ENCODE measurements at regions not wholly inside any gene's neighbourhood (a gene's known extent, or its start where the extent isn't known, plus 50 kb on each side); places are given as distances from the start of the nearest gene placed in this dataset.
"Not testable (repeated sequence)": the region's sequence is repeated elsewhere in the genome, so short reads cannot be mapped to it uniquely, and the experiment has no call there.

DNA sequence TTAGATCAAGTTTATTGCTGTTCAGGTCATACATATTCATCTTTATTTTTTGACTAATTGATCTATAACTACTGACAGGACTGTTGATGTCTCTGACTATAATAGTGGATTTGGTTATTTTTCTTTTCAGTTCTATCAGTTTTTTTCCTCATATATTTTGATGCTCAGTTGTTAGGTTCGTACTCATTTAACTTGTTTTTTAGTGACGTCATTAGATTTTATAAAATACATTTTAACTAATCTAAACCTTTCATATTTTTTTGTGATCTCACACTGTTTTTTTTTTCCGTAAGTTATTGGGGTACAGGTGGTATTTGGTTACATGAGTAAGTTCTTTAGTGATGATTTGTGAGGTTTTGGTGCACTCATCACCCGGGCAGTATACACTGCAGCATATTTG lies 841.2 kb upstream of the FBXO33 start:
- no peak for DNase-seq (ENCODE audit: low read depth, low spot score)

DNA sequence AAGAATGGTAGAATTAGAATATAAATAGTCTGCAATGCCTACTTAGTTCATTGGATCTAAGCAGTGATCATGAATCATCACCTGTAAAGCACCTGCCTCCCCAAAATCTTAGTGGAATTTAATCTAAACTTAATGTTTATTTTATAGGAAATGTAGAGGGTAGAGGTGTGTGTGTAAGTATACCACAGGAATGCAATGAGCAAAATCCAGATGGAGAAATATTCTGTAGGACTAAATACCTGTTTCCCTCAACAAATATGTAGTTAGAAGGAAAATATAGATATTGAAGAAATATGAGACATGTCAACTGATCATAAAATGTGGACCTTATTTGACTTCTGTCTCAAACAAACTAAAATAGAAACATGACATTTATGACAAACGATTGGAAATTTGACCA lies 839.2 kb upstream of the FBXO33 start:
- DNase-seq (ENCODE audit: low read depth, low spot score), result no peak

DNA sequence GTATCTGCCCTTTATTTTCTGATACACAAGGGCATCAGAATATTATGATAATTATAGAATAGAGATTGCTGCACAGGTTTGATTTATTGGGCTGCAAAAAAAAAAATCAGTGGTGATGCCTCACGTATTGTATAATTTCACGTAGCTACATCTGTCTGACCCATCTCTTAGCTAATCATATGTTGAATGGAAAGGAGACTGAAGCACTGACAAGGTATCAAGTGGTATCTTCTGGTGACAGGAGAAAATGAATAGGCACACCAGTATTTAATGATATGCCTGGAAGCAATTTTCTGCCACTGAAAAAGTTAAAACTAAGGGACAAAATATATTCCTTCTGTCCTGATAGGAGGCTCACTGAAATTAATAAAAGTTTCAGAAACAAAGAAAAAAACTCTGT lies 837.2 kb upstream of the FBXO33 start:
- DNase-seq (ENCODE audit: low read depth, low spot score), result no peak

DNA sequence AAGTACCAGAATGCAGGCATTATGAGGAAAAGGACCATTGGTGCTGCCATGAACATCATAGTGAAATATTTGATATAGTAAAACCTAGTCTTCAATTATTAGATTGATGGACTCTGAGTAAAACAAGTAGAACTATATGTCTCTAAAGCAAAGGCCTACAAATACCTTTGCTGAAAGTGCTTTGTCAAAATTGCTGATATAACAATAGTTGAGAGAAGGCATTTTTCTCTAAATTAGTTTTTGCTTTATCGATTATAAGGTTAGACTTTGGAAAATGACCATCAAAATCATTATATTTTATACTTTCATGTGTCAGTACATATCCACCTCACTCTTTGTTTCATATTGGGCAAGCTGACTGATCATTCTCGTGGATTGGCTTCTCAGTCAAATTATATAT lies 836.0 kb upstream of the FBXO33 start:
- no peak for DNase-seq (ENCODE audit: low read depth, low spot score)

DNA sequence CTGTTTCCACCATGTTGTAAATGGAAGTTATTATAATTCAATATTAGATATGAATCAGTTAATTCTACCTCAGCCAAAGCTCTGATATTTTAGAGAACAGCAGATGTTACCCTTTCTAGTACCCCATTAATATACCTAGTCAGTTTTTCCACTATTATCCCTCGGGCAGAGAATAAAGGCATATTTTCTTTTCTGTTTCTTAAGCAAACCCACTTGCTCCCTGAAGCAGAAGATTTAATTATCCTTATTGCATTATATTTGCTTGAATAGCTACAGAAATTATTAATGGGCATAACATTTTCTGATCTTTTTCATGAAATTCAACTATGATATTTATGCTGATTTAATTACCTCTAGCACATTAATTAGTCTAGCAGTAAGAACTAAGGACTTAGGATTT lies 832.9 kb upstream of the FBXO33 start:
- no peak for DNase-seq (ENCODE audit: low read depth, low spot score)

DNA sequence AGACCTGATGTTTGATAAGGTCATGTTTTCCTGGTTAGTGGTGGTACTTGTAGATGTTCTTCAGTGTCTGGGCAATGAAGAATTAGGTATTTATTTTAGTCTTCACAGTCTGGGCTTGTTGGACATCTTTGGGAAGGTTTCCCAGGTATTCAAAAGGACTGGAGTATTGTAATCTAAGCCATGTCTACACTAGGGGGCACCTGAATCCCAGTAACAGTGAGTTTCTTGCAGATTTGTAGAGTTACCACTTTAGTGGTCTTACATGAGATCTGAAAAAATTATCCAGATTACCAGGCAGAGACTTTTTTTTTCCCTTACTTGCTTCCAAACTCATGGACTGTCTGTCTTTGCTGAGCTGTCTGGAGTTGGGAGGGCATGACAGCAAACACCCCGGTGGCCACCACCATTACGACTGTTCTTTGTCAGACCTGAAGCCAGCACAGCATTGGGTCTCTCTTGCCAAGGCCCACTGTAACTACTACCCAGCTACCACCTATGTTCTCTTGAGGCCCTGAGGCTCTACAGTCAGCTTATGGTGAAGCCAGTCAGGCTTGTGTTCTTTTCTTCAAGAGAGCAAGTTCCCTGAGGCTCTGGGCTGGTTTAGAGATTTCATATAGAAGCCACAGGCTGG lies 820.7 kb upstream of the FBXO33 start:
- DNase-seq (ENCODE audit: low read depth, low spot score), result peak; percentile 23

DNA sequence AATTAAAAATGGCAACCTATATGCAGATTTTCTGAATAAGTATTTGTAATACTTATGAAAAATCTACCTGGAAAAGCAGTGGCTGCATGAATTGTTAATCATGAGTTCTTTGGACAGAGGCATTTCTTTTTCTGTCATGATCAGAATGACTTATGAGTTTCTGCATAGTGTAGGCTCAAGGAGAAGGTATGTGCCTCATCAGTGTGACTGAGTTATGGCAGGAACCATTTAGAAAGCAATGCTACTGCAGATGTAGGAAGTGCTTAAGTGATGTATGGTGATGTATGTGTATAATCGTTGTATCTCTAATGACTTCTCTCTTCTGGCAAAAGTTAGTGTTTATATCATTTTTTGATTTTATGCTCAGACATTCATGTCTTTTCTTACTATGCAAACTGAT lies 816.4 kb upstream of the FBXO33 start:
- DNase-seq (ENCODE audit: low read depth, low spot score), result no peak

DNA sequence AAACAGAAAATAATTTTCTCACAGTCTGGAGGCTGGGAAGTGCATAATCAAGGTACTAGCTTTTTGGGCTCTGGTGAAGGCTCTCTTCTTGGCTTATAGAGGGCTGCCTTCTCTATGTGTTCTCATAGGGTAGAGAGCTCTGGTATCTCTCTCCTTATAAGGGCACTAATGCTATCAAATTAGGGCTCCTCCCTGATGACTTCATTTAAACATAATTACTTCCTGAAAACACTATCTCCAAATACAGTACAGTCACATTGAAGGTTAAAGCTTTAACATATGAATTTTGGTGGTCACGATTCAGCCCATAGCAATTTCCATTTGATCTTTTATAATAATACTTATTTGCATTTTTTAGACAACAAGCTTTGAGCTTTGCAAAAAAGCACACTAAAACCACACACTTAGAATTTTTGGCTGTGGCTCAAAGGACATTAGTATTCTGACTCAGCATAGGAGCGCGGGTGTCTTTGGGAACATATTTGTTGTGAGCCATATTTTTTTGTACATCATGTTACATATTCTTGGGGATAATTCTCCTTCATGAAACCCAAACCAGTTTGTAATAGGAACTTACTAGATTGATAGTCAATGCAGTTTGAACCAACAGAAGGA lies 808.1 kb upstream of the FBXO33 start:
- DNase-seq (ENCODE audit: low read depth, low spot score), result no peak

DNA sequence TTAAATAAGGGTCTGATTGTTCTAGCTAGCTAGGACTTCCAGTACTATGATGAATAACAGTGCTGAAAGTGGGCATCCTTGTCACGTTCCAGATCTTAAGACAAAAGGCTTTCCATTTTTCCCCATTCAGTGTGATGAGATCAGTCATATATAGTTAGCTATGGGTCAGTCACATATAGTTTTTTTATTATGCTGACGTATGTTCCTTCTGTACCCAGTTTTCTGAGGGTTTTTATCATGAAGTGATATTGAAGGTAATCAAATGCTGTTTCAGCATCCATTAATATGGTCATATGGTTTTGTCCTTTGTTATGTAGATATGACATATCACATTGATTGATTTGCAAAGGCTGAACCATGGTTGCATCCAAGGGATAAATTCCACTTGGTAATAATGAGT lies 800.1 kb upstream of the FBXO33 start:
- DNase-seq (ENCODE audit: low read depth, low spot score), result no peak

DNA sequence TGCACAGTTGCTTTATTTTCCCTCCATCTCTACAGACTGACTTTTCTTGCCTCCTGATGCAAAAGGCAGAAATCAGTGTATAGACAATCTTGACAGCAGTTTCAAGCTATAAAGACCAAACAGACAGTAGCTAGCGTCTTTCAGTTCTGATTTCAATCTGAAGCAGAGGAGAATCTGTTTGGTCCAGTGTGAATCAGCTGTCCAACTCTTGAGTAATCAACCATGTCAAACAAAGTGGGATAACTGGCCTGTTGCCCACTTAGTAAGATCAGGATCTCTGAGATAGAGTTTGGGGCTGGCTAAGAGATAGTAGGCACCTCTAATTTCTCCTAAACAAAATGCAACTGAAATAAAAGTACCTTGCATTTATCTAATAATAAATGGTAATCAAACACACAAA lies 797.4 kb upstream of the FBXO33 start:
- DNase-seq (ENCODE audit: low read depth, low spot score), result no peak

DNA sequence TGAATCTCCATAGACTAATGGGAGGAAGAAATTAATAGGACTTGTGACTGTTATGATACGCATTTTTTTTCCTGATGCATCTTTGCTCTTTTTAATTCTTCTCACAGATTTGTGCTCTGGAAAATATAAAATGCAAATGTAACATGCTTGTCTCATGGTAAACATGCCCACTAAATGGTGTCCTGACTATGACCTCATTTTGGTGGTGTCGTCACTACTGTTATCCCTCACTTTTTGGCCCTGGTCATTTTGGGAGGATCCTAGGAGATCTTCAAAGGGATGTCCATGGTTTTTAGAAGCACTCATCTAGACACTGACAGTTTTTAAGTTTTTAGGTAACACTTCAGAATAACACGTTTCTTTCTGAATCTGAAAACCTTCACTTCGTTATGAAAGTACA lies 790.8 kb upstream of the FBXO33 start:
- no peak for DNase-seq (ENCODE audit: low read depth, low spot score)

DNA sequence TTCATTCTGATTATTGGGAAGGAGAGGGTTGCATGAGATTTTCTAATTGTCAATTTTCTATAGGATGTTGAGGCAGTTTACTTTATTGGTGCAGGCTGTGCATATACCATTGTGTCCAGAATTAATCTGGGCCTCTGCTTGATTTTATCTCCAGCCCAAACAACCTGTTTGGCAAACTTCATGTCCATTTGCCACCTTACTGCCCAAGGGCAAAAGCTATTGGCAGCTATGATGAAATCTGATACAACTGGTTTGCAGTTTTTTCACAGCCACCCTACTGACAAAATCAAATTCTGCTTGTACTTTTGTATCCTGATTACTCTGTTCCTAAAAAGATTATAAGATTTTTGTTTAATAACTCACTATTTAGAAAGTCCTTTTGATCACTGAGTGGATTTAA lies 789.2 kb upstream of the FBXO33 start:
- no peak for DNase-seq (ENCODE audit: low read depth, low spot score)

DNA sequence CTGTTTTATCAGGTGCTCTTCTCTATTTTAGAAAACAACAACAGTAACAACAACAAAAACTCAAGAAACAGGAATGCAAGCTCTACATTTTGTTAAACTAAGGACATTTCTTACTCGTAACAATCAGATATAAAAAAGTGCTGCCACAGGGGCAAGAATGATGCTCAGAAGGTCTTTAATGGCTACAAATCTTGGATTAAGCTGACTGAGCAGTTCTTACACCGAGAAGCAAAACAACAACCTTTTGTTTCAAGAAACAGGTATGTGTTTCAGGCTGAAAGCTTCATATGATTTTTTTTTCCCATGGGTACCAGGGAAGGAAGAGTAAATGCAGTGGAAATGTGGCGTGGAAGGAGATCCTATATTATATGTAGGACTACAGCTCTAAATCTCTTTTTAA lies 786.8 kb upstream of the FBXO33 start:
- no peak for DNase-seq (ENCODE audit: low read depth, low spot score)

DNA sequence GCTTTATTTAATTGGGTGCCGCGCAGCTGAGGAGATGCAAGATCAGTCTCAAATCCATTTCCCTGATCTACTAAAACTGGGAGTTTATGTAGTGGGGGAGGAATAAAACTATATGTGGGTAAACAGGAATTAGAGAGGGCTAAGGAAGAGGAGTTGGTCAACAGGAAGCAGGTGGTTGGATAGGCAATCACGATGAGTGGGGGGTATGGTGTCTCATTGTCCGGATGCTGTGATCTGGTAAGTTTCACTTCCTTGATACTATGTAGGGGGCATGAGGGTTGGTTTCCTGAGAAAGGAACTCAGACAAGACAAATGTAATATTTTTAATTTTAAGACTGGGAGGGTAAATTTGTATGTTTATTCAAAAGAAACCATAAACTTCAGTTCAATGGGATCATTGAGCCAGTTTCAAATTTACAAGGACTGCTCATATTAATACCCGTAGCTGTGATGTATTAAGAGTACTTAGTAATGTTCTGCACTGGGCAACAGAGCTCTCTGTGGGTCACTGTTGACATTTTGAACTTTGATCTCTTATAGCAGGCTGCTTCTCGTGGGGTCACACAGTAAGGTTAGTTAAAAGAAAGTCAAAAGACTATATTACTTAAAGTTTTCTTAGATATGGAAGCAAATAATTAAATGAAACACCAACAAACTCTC lies 786.2 kb upstream of the FBXO33 start:
- no peak for DNase-seq (ENCODE audit: low read depth, low spot score)

DNA sequence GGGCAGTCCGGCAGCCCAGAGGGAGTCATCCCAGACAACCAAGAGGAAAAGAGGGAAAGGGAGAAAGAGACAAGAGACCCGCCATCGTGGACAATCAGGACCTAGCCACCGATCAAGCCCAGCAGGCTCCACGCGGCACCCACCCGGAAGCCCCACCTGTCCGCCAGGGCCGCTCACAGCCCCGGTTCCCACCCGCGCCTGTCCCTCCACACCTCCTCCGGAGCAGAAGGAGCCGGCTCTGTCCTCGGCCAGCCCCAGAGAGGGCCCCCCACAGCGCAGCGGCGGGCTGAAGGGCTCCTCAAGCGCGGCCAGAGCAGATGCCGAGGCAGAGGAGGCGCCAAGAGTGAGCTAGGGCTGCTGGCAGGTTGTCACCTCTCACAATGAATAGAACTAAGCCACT lies 784.7 kb upstream of the FBXO33 start:
- DNase-seq (ENCODE audit: low read depth, low spot score), result no peak

DNA sequence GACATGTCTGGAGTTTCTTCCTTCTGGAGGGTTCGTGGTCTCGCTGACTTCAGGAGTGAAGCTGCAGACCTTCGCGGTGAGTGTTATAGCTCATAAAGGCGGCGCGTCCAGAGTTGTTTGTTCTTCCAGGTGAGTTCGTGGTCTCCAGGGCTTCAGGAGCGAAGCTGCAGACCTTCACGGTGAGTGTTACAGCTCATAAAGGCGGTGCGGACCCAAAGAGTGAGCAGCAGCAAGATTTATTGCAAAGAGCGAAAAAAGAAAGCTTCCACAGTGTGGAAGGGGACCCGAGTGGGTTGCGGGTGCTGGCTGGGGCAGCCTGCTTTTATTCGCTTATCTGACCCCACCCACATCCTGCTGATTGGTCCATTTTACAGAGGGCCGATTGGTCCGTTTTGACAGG lies 784.2 kb upstream of the FBXO33 start:
- DNase-seq (ENCODE audit: low read depth, low spot score), result not testable (repeated sequence)

DNA sequence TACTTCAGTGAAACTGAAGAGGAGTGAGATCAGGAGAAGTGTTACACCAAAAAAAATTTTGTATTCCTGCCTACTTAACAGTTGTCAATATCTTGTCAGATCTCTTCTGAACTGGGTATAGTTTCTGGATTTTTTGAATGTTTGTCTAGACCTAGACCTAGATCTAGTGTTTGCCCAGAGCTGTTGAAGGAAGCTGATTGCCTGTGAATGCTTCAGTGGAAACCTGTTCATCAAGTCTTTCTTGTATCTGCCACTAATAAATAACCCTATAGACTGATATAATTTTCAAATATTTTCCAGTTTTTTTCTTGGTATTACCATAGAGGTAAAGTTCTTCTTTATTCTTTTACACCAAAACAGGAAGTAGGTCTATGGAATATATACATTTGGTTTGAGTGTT lies 781.5 kb upstream of the FBXO33 start:
- DNase-seq (ENCODE audit: low read depth, low spot score), result no peak

DNA sequence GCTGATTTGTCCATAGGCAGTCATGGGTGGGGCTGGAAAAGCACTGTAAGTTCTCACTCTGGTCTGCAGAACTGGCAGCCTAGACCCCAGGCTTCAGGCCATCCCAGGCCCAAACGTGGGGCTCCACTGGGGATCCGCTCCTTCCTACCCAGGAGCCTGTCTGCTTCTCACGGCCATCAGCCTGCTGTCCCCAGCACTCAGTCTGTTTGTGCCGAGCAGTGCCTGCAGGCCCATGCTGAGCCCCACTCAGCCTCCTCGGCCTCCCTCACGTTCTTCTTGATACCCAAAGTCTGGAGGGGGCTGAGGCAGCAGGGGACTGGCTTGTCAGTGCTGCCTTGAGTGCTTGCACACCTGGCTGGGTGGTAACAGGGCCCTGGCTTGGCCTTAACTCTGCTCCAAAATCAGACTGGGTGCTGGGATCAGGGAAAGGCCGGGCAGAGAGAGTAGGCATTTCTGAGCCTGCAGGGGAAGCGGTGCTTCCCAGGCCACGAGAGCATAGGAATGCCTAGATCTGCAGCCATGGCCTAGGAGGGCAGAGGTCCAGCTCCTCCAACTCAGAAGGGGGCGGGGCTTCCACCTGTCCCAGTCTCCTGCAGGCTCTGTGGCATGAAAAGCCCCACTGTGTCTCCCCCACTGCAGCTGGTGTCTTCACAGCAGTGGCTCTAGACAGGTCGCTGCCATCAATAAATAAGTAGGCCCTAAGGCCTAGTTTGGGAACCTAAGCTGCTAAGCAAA lies 772.4 kb upstream of the FBXO33 start:
- DNase-seq (ENCODE audit: low read depth, low spot score), result peak; percentile 11

DNA sequence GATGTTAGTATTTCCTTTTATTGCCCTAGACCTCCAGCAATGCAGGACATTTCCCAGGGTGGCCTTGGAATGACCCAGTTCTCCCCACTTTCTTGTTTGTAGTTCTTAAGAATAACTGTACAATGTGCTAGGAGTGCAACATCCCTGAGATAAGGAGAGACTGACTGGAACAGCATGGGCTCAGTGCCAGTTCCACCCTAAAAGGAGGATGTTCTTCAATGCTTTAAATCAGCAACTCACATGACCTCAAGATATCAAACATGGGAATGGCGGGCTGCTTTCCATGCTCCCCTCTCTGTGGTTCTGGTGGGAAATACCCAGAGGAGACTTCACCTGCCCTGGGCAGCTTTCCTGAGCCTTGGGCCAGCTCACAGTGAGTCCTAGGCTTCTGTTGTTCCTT lies 766.9 kb upstream of the FBXO33 start:
- no peak for DNase-seq (ENCODE audit: low read depth, low spot score)

DNA sequence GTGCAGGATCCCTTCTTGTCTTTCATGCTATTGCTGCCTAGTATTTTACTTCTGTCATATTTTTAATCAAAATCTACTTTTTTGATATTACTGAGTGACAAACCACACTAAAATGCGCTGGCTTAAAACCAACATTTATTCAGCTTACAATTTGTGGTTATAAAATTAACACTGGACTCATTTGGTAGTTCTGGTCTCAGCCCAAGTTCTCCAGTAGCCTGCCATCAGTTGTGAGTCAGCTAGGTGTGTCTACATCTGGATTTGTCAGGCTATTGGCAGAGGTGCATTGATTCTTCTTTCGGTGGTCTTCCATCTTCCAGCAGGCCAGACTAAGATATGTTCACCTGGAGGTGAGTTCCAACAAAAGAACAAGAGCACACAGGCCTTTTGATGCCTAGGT lies 765.1 kb upstream of the FBXO33 start:
- no peak for DNase-seq (ENCODE audit: low read depth, low spot score)

DNA sequence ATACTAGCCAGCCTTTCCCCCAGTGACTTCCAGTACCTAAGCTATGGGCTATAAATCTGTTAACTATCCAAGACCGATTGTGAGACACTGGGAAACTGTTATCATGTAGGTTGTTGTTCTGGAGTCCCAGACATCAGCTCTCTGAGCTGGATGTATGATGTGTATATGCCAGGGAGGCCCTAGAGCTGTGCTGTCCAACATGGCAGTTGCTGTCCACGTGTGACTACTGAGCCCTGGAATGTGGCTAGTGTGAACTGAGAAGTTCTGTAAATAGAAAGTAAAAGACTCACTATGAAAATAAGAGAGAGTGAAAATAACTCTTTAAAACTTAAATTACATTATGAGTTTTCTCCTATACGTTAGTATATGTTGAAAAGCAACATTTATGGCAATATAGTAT lies 755.8 kb upstream of the FBXO33 start:
- DNase-seq (ENCODE audit: low read depth, low spot score), result no peak

DNA sequence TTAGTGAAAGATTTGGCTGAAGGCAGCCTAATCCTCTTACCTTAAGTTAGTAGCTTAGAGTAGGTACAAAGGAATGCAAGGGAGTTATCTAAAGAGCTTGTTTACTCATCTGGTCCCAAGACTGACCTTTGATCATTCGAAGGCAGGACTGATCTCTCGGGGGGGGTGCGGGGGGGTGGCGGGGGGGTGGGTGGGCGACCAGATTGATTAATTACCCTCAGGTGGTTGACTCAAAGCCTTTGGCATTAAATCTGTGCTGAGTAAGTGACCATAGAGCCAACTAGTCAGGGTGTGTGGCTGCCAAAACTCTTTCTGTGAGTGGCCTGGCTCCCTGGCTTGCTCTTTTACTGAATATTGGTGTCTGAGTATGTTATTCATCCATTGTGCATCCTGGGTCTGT lies 731.9 kb upstream of the FBXO33 start:
- DNase-seq (ENCODE audit: low read depth, low spot score), result peak; percentile 10

DNA sequence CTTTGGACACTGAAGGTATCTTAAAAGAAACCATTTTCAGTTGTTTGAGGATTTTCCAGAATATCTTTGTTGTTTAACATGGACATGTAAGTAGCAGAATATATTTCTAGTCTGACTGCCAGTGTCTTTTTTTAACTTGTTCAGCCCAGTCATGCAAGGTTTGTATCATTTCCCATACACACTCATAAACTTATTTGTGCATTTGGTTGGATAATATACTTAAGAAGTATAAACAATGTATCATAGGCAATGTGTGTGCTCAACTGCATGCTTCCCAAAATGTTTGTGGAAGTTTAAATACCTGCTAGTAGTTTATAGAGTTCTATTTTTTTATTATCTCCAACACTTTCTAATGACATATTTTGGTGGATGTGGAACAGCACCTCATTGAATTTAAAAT lies 707.4 kb upstream of the FBXO33 start:
- no peak for DNase-seq (ENCODE audit: low read depth, low spot score)

All from ELF-1 (cell line).